NT2/D1 (cell line): ENCODE measurements at regions not wholly inside any gene's neighbourhood (a gene's known extent, or its start where the extent isn't known, plus 50 kb on each side); places are given as distances from the start of the nearest gene placed in this dataset.

Experiments used
- DNase-seq: peaks from one replicate; pipeline ENCODE4 v3.0.0-alpha.2; 2011; ENCODE audit warnings: low read depth, low spot score
- H3K27me3 ChIP-seq: 2 replicates; pipeline ENCODE4 v1.6.0; 2011; ENCODE audit warnings: mild to moderate bottlenecking; ENCODE audit not compliant: insufficient read length, insufficient read depth
- H3K36me3 ChIP-seq: 2 replicates; pipeline ENCODE4 v1.6.1; 2011; ENCODE audit warnings: mild to moderate bottlenecking, low read length, mixed read lengths; ENCODE audit not compliant: insufficient read depth, insufficient read length
- H3K4me1 ChIP-seq: 2 replicates; pipeline ENCODE4 v1.5.1; 2011; ENCODE audit not compliant: insufficient read depth, insufficient read length
- H3K4me3 ChIP-seq: 2 replicates; pipeline ENCODE4 v1.5.1; 2011; ENCODE audit warnings: low read depth; ENCODE audit not compliant: insufficient read length
- H3K9ac ChIP-seq: 2 replicates; pipeline ENCODE4 v1.6.0; 2011; ENCODE audit warnings: low read depth; ENCODE audit not compliant: insufficient read length
- H3K9me3 ChIP-seq: 2 replicates; pipeline ENCODE4 v1.5.1; 2011; ENCODE audit warnings: mild to moderate bottlenecking, low read length; ENCODE audit not compliant: insufficient read depth
- SUZ12 ChIP-seq: IDR thresholded peaks from 2 replicates; pipeline ENCODE4 v1.6.1; 2011; ENCODE audit not compliant: insufficient read length, insufficient read depth; ENCODE audit errors: extremely low read depth
- YY1 ChIP-seq: IDR thresholded peaks from 2 replicates; pipeline ENCODE4 v1.6.1; 2011; ENCODE audit not compliant: insufficient read length, insufficient read depth
- ZNF274 ChIP-seq: IDR thresholded peaks from 2 replicates; pipeline ENCODE4 v1.6.1; 2011; ENCODE audit warnings: mild to moderate bottlenecking, low read depth, low read length

GRCh38 chr4:154014407-154015321 is 225.8 kb upstream of the SFRP2 start:
- DNase-seq: no peak
- H3K36me3 ChIP-seq: no peaks in the 10 kb centered on the region
- no peak for TF ChIP-seq YY1

GRCh38 chr4:154013576-154013975 is 224.7 kb upstream of the SFRP2 start:
- DNase-seq: no peak
- no peaks in the 10 kb centered on the region for H3K9me3 ChIP-seq
- no peaks in the 10 kb centered on the region for H3K36me3 ChIP-seq
- H3K4me1 ChIP-seq: no peaks in the 10 kb centered on the region
- H3K4me3 ChIP-seq: no peak overlapping the region
- H3K9ac ChIP-seq: no peak overlapping the region
- no peaks in the 10 kb centered on the region for H3K27me3 ChIP-seq
- TF ChIP-seq YY1 (no peak), ZNF274 (no peak), SUZ12 (no peak)

More at GRCh38 chr4:154014407-154015321, 225.8 kb upstream of the SFRP2 start:
- H3K27me3 ChIP-seq: no peaks in the 10 kb centered on the region
- H3K9ac ChIP-seq: no peak overlapping the region
- H3K4me3 ChIP-seq: no peak overlapping the region
- no peaks in the 10 kb centered on the region for H3K4me1 ChIP-seq
- H3K9me3 ChIP-seq: no peaks in the 10 kb centered on the region

GRCh38 chr4:154010371-154010770 is 221.5 kb upstream of the SFRP2 start:
- Histone ChIP-seq H3K9me3 (no peaks in the 10 kb centered on the region), H3K36me3 (no peaks in the 10 kb centered on the region)
- no peak for TF ChIP-seq ZNF274
- TF ChIP-seq SUZ12: no peak
- no peak for TF ChIP-seq YY1

GRCh38 chr4:154009788-154010187 is 220.9 kb upstream of the SFRP2 start:
- no peaks in the 10 kb centered on the region for H3K9me3 ChIP-seq
- H3K36me3 ChIP-seq: no peaks in the 10 kb centered on the region
- no peak overlapping the region for H3K4me3 ChIP-seq
- no peaks in the 10 kb centered on the region for H3K4me1 ChIP-seq
- no peaks in the 10 kb centered on the region for H3K27me3 ChIP-seq
- no peak for TF ChIP-seq SUZ12
- no peak for TF ChIP-seq YY1
- TF ChIP-seq ZNF274: no peak
- no peak overlapping the region for H3K9ac ChIP-seq
- DNase-seq: no peak

More at GRCh38 chr4:154010371-154010770, 221.5 kb upstream of the SFRP2 start:
- Histone ChIP-seq H3K4me3 (no peak overlapping the region), H3K9ac (no peak overlapping the region), H3K27me3 (no peaks in the 10 kb centered on the region), H3K4me1 (no peaks in the 10 kb centered on the region)
- DNase-seq: no peak

- Histone ChIP-seq H3K9ac (no peak overlapping the region), H3K4me1 (no peaks in the 10 kb centered on the region), H3K27me3 (no peaks in the 10 kb centered on the region), H3K9me3 (no peaks in the 10 kb centered on the region), H3K36me3 (no peaks in the 10 kb centered on the region), H3K4me3 (no peak overlapping the region)
- TF ChIP-seq ZNF274 (no peak), YY1 (no peak), SUZ12 (no peak)
- DNase-seq: no peak
Observed at GRCh38 chr4:154009191-154009590, 220.3 kb upstream of the SFRP2 start.

- TF ChIP-seq YY1 (no peak), SUZ12 (no peak), ZNF274 (no peak)
- no peak for DNase-seq
- H3K9me3 ChIP-seq: no peaks in the 10 kb centered on the region
- H3K27me3 ChIP-seq: no peaks in the 10 kb centered on the region
- no peaks in the 10 kb centered on the region for H3K36me3 ChIP-seq
- no peaks in the 10 kb centered on the region for H3K4me1 ChIP-seq
- no peak overlapping the region for H3K9ac ChIP-seq
- H3K4me3 ChIP-seq: no peak overlapping the region
Observed at GRCh38 chr4:154005171-154005520, 216.3 kb upstream of the SFRP2 start.

GRCh38 chr4:154004507-154005170 is 215.8 kb upstream of the SFRP2 start:
- Histone ChIP-seq H3K27me3 (no peaks in the 10 kb centered on the region), H3K4me1 (no peaks in the 10 kb centered on the region), H3K4me3 (no peak overlapping the region), H3K9ac (no peak overlapping the region), H3K36me3 (no peaks in the 10 kb centered on the region), H3K9me3 (no peaks in the 10 kb centered on the region)
- no peak for DNase-seq
- TF ChIP-seq YY1: no peak
- no peak for TF ChIP-seq ZNF274
- no peak for TF ChIP-seq SUZ12
